GM12878 (cell line): ENCODE measurements at regions not wholly inside any gene's neighbourhood (a gene's known extent, or its start where the extent isn't known, plus 50 kb on each side); places are given as distances from the start of the nearest gene placed in this dataset.

Experiments used
- CBFB ChIP-seq: IDR thresholded peaks from 2 replicates; pipeline ENCODE4 v1.6.1; 2016; ENCODE audit warnings: antibody characterized with exemption, low read depth
- CTCF ChIP-seq, 3 experiments: IDR thresholded peaks in 2 of 3; conservative IDR thresholded peaks in 1 of 3; 2 replicates each; pipeline ENCODE4 v1.5.1; 2011; ENCODE audit warnings: low read depth in 3 of 3, low read length in 3 of 3, mild to moderate bottlenecking in 3 of 3, control low read depth in 2 of 3, moderate library complexity in 2 of 3, inconsistent platforms in 1 of 3, mixed read lengths in 1 of 3; ENCODE audit not compliant: control insufficient read depth in 2 of 3, insufficient read depth in 1 of 3; ENCODE audit errors: extremely low read depth in 1 of 3
- GABPA ChIP-seq: IDR thresholded peaks from 2 replicates; pipeline ENCODE4 v1.6.1; 2014; ENCODE audit warnings: antibody characterized with exemption, low read depth, mild to moderate bottlenecking, inconsistent platforms
- HDAC2 ChIP-seq: fragments of 200-600 bp; sonication (generic); IDR thresholded peaks from 2 replicates; pipeline ENCODE4 v1.6.1; 2017
- MTA2 ChIP-seq: fragments of 450-650 bp; IDR thresholded peaks from 2 replicates; pipeline ENCODE4 v1.6.1; 2016; ENCODE audit warnings: low read depth, mild to moderate bottlenecking, moderate library complexity
- POLR2A ChIP-seq: IDR thresholded peaks from 2 replicates; pipeline ENCODE4 v1.6.1; 2011; ENCODE audit warnings: low read depth, mild to moderate bottlenecking, low read length
- TAF1 ChIP-seq: IDR thresholded peaks from 2 replicates; pipeline ENCODE4 v1.6.1; 2011; ENCODE audit warnings: mild to moderate bottlenecking, low read depth, low read length, borderline replicate concordance
- USF2 ChIP-seq: IDR thresholded peaks from 2 replicates; pipeline ENCODE4 v1.6.1; 2011; ENCODE audit warnings: low read depth, low read length, improper control_type of control experiment, borderline replicate concordance
- ZBTB11 ChIP-seq: fragments of 450-650 bp; formaldehyde crosslinking; IDR thresholded peaks from 2 replicates; pipeline ENCODE4 v1.5.0; 2022; ENCODE audit warnings: mild to moderate bottlenecking, missing genetic modification characterization

- TF ChIP-seq POLR2A, result no peak
- no peak for TF ChIP-seq CTCF (IDR thresholded peaks at IDR 0.05 in 2 of 3, conservative IDR thresholded peaks at IDR 0.05 in 1 of 3; ENCODE audit: control insufficient read depth in 2 of 3, extremely low read depth in 1 of 3, insufficient read depth in 1 of 3, low read depth in 3 of 3, low read length in 3 of 3)
- TF ChIP-seq HDAC2, result no peak
- no peak for TF ChIP-seq ZBTB11 (CRISPR knock-in tag)
- TF ChIP-seq TAF1, result no peak
- TF ChIP-seq GABPA, result no peak
- no peak for TF ChIP-seq CBFB
- no peak for TF ChIP-seq USF2
- TF ChIP-seq MTA2, result no peak
Observed at GRCh38 chrX:109040057-109040456, 303.7 kb upstream of the IRS4 start.
